Epithelial cell of esophagus (primary cell): ENCODE measurements at regions not wholly inside any gene's neighbourhood (a gene's known extent, or its start where the extent isn't known, plus 50 kb on each side); places are given as distances from the start of the nearest gene placed in this dataset.

Source experiments
- DNase-seq: peaks from one replicate; pipeline ENCODE4 v3.0.0; 2010; ENCODE audit warnings: low read depth
- H3K4me3 ChIP-seq: 2 replicates; pipeline ENCODE4 v1.5.1; 2011; ENCODE audit warnings: mild to moderate bottlenecking, low read length, control low read depth
- CTCF ChIP-seq: IDR thresholded peaks from 2 replicates; pipeline ENCODE4 v1.5.1; 2011; ENCODE audit warnings: low read depth, mild to moderate bottlenecking, low read length, control low read depth, inconsistent platforms; ENCODE audit not compliant: insufficient read depth; ENCODE audit errors: missing control alignments

DNA sequence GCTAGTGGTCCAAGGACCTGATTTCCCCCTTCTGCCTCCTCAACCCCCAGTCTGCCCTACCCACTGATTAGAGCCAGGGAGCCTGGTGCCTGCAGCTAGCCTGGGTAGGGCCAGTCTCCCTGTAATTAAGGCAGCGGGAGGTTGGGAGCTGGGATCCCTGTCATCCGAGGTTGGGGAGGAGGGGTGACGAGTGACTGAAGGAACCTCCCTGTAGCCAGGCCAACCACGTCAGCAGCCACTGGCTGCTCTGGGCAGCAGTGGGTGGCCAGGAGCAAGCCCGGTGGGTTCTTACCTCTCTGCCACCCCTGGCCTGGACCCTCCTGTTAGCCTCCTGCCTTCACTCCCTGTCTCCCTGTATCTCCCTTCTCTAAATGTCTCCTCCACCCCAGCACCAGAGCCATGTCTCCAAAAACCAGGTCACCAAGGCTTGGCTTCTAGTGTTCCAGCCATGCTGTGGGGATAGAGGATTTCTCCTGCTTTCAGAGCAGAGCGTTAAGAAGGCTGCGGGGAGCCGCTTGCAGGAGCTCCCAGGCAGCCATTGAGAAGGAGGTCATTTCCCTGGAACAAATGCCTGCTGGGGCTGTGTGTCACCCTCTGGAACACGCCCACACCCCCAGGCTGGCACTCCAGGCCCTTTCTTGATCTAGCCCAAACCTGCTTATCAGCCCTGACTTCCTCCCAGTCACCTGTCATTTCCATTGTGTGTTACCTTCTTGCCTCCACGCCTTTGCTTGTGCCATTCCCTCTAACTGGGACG is 65.0 kb upstream of the GGTA1 start:
- TF ChIP-seq CTCF, result no peak
- peak; percentile 73 for DNase-seq
- H3K4me3 ChIP-seq, result no peak overlapping the region

DNA sequence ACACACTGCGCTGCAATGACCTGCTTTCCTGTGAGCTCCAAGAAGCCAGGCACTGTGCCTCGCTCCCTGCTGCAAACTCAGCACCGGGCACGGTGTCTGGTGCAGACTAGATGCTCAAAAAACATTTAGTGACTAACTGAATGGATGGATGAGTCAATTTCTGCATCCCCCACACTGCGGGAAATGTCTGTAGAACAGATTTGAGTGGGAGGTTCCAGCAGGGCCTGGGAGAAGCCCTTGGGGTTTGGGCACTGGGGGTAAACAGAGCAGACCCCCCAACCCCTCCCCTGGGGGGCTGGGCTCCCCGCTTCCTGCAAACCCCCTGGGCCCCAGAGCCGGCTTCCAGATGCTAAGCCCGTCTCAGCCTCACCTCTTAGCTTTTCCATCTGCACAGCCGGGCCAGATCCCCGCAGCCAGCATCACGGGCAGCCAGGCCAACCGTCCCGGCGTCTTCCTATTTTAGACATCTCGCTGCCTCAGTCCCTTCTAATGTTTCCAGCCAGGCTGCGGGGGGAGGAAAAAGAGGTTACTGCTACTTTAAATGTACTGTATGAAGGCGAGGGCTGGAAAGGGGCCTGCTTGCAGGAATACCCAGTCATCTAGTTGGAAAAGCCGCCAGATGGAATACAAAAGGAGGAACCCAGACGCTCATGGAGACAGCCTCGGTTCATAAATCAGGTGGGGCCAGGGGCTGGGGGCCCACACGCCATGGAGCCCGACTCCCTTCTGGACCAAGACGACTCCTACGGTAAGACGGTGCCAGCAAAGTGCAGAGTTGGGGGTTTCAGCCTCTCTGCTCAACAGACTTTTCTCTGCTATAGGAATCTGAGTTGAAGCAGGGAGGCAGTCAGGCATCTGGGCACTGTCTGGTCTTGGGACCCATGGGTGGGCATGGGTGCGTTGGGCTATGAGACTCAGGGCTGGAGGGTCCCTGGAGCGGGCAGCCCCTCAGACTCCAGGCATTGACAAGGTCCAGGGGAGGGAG is 67.1 kb upstream of the GGTA1 start:
- H3K4me3 ChIP-seq, result no peak overlapping the region
- peak; percentile 55 for DNase-seq
- no peak for TF ChIP-seq CTCF

DNA sequence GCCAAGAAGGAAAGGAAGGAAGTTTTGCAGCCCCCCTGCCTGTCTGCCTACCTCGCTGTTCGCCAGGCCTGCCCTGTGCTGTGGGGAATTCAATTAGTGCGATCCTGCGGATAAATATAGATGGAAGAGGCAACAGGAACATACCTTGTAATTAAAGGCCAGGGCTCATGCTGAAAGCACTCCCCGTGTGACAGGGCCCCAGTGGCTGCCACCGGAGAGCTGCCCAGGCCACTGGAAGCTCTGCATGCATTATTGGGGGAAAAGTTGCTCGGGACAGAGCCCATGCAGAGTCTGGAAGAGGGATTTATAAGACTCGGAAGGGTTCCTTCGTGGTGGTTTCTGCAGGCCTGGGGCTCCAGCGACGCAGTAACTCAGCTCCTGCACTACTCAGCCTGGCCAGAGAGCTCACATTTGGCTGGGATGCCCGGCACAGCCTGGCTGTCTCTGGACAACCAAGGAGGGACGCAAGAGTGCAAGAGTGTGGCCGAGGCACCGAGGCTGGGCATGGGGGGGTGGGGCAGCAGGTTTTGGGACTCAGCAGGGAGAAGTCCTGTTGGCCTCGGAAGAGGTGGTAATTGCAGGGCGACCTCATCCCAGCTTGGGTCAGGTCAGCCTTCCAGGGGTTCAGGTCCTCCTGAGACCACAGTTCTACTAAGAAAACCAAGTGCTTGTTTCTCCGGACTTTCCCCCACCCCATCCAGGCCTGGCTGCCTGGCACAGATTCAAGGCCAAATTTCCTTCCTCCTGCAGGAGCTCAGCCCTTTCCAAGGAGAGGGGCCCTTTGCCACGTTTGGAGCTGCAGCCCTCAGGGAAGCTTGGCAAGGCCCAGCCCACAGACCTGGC is 68.1 kb upstream of the GGTA1 start:
- no peak for DNase-seq
- H3K4me3 ChIP-seq, result no peak overlapping the region
- no peak for TF ChIP-seq CTCF

- peak; percentile 33 for DNase-seq
- H3K4me3 ChIP-seq, result no peak overlapping the region
- TF ChIP-seq CTCF, result no peak
Observed at GRCh38 chr9:121568343-121569265, 69.0 kb upstream of the GGTA1 start.

GRCh38 chr9:121569266-121569648 is 69.6 kb upstream of the GGTA1 start:
- no peak overlapping the region for H3K4me3 ChIP-seq
- DNase-seq, result no peak
- no peak for TF ChIP-seq CTCF

GRCh38 chr9:121572581-121572980 is 72.9 kb upstream of the GGTA1 start:
- no peak for TF ChIP-seq CTCF

More at GRCh38 chr9:121572581-121572980, 72.9 kb upstream of the GGTA1 start:
- no peak overlapping the region for H3K4me3 ChIP-seq
- DNase-seq, result no peak
